SU-DHL-6 (cell line): ENCODE measurements at regions not wholly inside any gene's neighbourhood (a gene's known extent, or its start where the extent isn't known, plus 50 kb on each side); places are given as distances from the start of the nearest gene placed in this dataset.

Experiments used
- H2AFZ ChIP-seq: fragments of 200-600 bp; sonication (generic); 2 replicates; pipeline ENCODE4 v1.6.1; 2014; ENCODE audit warnings: low read depth, mild to moderate bottlenecking, moderate library complexity, mixed read lengths, antibody characterized with exemption, low read length; ENCODE audit not compliant: severe bottlenecking
- H3F3A ChIP-seq: fragments of 200-600 bp; shearing (Covaris generic); 2 replicates; pipeline ENCODE4 v1.6.0; 2016; ENCODE audit warnings: antibody characterized with exemption, mild to moderate bottlenecking; ENCODE audit not compliant: insufficient read depth
- H3K27ac ChIP-seq: fragments of 200-600 bp; sonication (generic); 2 replicates; pipeline ENCODE4 v1.5.1; 2016; ENCODE audit warnings: low read depth, mild to moderate bottlenecking, low read length, moderate library complexity, mixed read lengths
- H3K27me3 ChIP-seq: fragments of 200-600 bp; sonication (generic), shearing (Covaris generic); 2 replicates; pipeline ENCODE4 v1.6.0; 2014; ENCODE audit warnings: mild to moderate bottlenecking, low read length
- H3K36me3 ChIP-seq: fragments of 200-600 bp; sonication (generic); 2 replicates; pipeline ENCODE4 v1.6.1; 2014; ENCODE audit warnings: mild to moderate bottlenecking, low read length, mixed read lengths
- H3K4me2 ChIP-seq: fragments of 300-600, 200-600 bp; shearing (Covaris generic), sonication (generic); 2 replicates; pipeline ENCODE4 v1.6.0; 2014; ENCODE audit warnings: low read length, low read depth, mild to moderate bottlenecking; ENCODE audit not compliant: poor library complexity, severe bottlenecking
- H3K4me3 ChIP-seq: fragments of 200-600 bp; sonication (generic); 2 replicates; pipeline ENCODE4 v1.5.1; 2014; ENCODE audit warnings: antibody characterized with exemption, low read length, mild to moderate bottlenecking, mixed read lengths; ENCODE audit not compliant: insufficient read depth, poor library complexity, severe bottlenecking
- H3K79me2 ChIP-seq: fragments of 200-600 bp; sonication (generic); 2 replicates; pipeline ENCODE4 v1.6.1; 2014; ENCODE audit warnings: mild to moderate bottlenecking, low read length, moderate library complexity; ENCODE audit not compliant: insufficient read depth
- H3K9ac ChIP-seq: fragments of 200-600 bp; sonication (generic); 2 replicates; pipeline ENCODE4 v1.7.0; 2014; ENCODE audit warnings: mild to moderate bottlenecking, low read length
- H3K9me2 ChIP-seq: fragments of 200-600 bp; sonication (generic); replicated peaks from 2 replicates; pipeline ENCODE4 v1.6.1; 2014; ENCODE audit warnings: low read length; ENCODE audit not compliant: insufficient read depth
- H3K9me3 ChIP-seq: fragments of 200-600 bp; sonication (generic); 2 replicates; pipeline ENCODE4 v1.6.1; 2014; ENCODE audit warnings: low read length, mixed read lengths; ENCODE audit not compliant: insufficient read depth
- H4K20me1 ChIP-seq: fragments of 200-600 bp; sonication (generic); 2 replicates; pipeline ENCODE4 v1.6.1; 2014; ENCODE audit warnings: low read depth, mild to moderate bottlenecking, antibody characterized with exemption, low read length, moderate library complexity, mixed read lengths
- EZH2phosphoT487 ChIP-seq: fragments of 200-600 bp; sonication (generic), shearing (Covaris generic); conservative IDR thresholded peaks from 2 replicates; pipeline ENCODE4 v1.6.1; 2018; ENCODE audit warnings: mild to moderate bottlenecking, antibody characterized with exemption, low read length, moderate library complexity, mixed read lengths
- TF ChIP-seq, protein P1 (sequence below): fragments of 200-600 bp; sonication (generic); IDR thresholded peaks from one replicate; pipeline ENCODE4 v1.5.1; 2017; ENCODE audit warnings: antibody characterized with exemption, mild to moderate bottlenecking, low read length, moderate library complexity; ENCODE audit not compliant: insufficient read depth, poor library complexity, severe bottlenecking

DNA sequence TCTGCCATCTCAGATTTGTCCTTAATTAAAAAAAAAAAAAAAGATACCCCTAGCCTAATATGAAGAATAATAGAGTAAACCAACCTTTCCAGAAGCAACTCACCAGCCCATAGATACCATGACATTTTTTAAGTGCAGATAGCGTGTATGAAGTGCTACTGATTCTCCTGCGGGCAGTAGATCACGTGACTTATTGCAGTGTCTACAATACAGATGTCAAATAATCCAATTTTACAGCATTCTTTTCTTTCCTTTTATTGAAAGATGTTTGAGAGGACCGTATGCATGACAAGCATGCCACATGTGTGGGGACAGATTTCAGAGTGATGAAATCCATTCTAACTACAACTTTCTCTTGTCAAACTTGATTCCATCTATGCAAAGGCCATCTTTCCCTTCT lies 232.9 kb upstream of the SP4 start:
- H3K4me2 ChIP-seq = no peak overlapping the region
- H3K9me2 ChIP-seq = no peaks in the 10 kb centered on the region
- H3K36me3 ChIP-seq = no peaks in the 10 kb centered on the region
- H3K27ac ChIP-seq = no peak overlapping the region
- no peaks in the 10 kb centered on the region for H3K27me3 ChIP-seq
- H3F3A ChIP-seq = no peaks in the 10 kb centered on the region
- TF ChIP-seq, protein P1, sequence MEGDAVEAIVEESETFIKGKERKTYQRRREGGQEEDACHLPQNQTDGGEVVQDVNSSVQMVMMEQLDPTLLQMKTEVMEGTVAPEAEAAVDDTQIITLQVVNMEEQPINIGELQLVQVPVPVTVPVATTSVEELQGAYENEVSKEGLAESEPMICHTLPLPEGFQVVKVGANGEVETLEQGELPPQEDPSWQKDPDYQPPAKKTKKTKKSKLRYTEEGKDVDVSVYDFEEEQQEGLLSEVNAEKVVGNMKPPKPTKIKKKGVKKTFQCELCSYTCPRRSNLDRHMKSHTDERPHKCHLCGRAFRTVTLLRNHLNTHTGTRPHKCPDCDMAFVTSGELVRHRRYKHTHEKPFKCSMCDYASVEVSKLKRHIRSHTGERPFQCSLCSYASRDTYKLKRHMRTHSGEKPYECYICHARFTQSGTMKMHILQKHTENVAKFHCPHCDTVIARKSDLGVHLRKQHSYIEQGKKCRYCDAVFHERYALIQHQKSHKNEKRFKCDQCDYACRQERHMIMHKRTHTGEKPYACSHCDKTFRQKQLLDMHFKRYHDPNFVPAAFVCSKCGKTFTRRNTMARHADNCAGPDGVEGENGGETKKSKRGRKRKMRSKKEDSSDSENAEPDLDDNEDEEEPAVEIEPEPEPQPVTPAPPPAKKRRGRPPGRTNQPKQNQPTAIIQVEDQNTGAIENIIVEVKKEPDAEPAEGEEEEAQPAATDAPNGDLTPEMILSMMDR = no peak
- TF ChIP-seq EZH2phosphoT487 = no peak
- H4K20me1 ChIP-seq = no peaks in the 10 kb centered on the region
- no peaks in the 10 kb centered on the region for H3K9me3 ChIP-seq
- no peak overlapping the region for H3K4me3 ChIP-seq
- H3K79me2 ChIP-seq = no peaks in the 10 kb centered on the region
- H3K9ac ChIP-seq = no peak overlapping the region
- no peak overlapping the region for H2AFZ ChIP-seq

DNA sequence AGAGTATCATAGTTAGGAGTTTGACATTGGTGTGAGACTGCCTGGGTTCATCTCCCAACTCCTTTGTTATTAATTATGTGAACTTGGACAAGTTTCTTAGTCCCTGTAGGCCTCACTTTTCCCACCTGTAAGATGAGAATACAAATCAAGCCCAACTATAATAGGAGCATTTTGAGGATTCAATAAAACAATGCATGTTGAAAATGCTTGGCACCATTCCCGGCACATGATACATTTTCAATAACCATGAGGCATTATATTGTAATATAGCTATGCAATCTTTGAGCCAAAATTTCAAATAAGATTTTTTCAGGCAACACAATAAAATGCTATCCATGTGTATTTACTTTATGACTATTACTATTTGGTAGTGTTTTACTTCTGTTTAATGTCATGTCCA lies 229.0 kb upstream of the SP4 start:
- Histone ChIP-seq H3K9ac (no peak overlapping the region), H3K27me3 (no peaks in the 10 kb centered on the region), H3K9me3 (no peaks in the 10 kb centered on the region), H3K79me2 (no peaks in the 10 kb centered on the region), H3K4me2 (no peak overlapping the region), H3K27ac (no peak overlapping the region), H4K20me1 (no peaks in the 10 kb centered on the region), H3K9me2 (no peaks in the 10 kb centered on the region), H3K36me3 (no peaks in the 10 kb centered on the region), H3F3A (no peaks in the 10 kb centered on the region), H2AFZ (no peak overlapping the region), H3K4me3 (no peak overlapping the region)
- TF ChIP-seq, protein P1 = no peak
- no peak for TF ChIP-seq EZH2phosphoT487

DNA sequence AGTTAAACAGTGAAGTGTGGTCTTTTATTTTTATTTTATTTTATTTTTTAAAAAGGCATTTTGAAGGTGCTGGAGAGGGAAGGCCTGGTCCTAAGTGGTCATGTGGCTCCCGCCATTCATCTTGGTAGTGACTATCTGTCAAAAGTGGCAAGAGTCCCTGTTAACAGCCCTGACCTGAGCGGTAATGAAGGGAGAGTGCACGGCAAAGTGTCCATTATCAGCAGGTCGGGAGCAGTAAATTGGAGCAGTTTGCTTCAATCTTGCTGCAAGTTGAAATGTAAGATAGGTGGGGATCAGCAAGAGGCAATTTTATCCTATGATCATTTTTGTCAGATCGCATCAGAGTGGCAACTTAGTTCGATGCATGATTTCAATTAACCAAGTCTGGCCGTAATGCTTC lies 227.4 kb upstream of the SP4 start:
- Histone ChIP-seq H3K9me2 (no peaks in the 10 kb centered on the region), H4K20me1 (no peaks in the 10 kb centered on the region), H3K9ac (no peak overlapping the region), H3K4me2 (no peak overlapping the region), H3K27ac (no peak overlapping the region), H3K27me3 (no peaks in the 10 kb centered on the region), H3K79me2 (no peaks in the 10 kb centered on the region), H3F3A (no peaks in the 10 kb centered on the region), H3K4me3 (no peak overlapping the region), H3K36me3 (no peaks in the 10 kb centered on the region), H2AFZ (no peak overlapping the region), H3K9me3 (no peaks in the 10 kb centered on the region)
- TF ChIP-seq, protein P1 = no peak
- TF ChIP-seq EZH2phosphoT487 = no peak

DNA sequence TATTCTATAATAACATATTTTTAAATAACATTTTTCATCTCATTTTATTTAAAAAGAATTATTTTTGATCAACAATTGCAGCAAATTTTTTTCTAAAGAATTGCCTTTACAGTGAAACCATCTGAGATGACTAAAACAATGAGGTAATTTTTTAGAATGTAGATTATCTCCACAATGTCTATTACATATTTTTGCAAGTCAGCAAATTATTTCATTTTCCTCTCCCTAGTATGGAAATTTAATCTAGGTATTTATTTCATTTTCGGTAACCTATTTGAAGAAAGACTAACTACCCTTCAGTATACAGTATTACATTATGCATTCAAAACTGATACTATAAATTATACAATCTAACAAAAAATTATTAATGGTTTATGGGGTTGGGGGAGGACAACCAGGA lies 213.2 kb upstream of the SP4 start:
- no peak overlapping the region for H2AFZ ChIP-seq

More for the DNA sequence above, 213.2 kb upstream of the SP4 start:
- no peaks in the 10 kb centered on the region for H3K9me2 ChIP-seq
- H3K4me2 ChIP-seq = no peak overlapping the region
- no peak overlapping the region for H3K4me3 ChIP-seq
- no peaks in the 10 kb centered on the region for H3K36me3 ChIP-seq
- H4K20me1 ChIP-seq = no peaks in the 10 kb centered on the region
- no peaks in the 10 kb centered on the region for H3K79me2 ChIP-seq
- no peak overlapping the region for H3K9ac ChIP-seq
- no peak for TF ChIP-seq EZH2phosphoT487
- TF ChIP-seq, protein P1 = no peak
- no peaks in the 10 kb centered on the region for H3K9me3 ChIP-seq
- no peaks in the 10 kb centered on the region for H3F3A ChIP-seq
- H3K27ac ChIP-seq = no peak overlapping the region
- H3K27me3 ChIP-seq = no peaks in the 10 kb centered on the region
